Liver (tissue), 8 donors: ENCODE measurements at regions not wholly inside any gene's neighbourhood (a gene's known extent, or its start where the extent isn't known, plus 50 kb on each side); places are given as distances from the start of the nearest gene placed in this dataset.

ENCODE experiments used
- DNase-seq: peaks from one replicate; pipeline ENCODE4 v3.0.0-alpha.2; 2017; ENCODE audit warnings: low spot score
- H3K27ac ChIP-seq, 2 donors: one replicate each; pipeline ENCODE4 v1.7.0; 2013; ENCODE audit warnings: inconsistent platforms in 2 of 2, low read length in 2 of 2, control low read depth in 1 of 2, low read depth in 1 of 2, mild to moderate bottlenecking in 1 of 2
- H3K27me3 ChIP-seq, 4 donors: one replicate each; pipeline versions ENCODE4 v1.6.1 to v1.7.0; 2013; ENCODE audit warnings: low read length in 3 of 4, inconsistent platforms in 1 of 4, mild to moderate bottlenecking in 1 of 4, moderate library complexity in 1 of 4; ENCODE audit not compliant: control insufficient read depth in 4 of 4, insufficient read depth in 4 of 4
- H3K36me3 ChIP-seq, 4 donors: one replicate each; pipeline versions ENCODE4 v1.6.1 to v1.7.0; 2013; ENCODE audit warnings: low read length in 3 of 4, mild to moderate bottlenecking in 3 of 4, low read depth in 1 of 4, moderate library complexity in 1 of 4; ENCODE audit not compliant: control insufficient read depth in 4 of 4, insufficient read depth in 3 of 4
- H3K4me1 ChIP-seq, 4 donors: one replicate each; pipeline versions ENCODE4 v1.6.1 to v1.7.0; 2013; ENCODE audit warnings: low read length in 3 of 4, mild to moderate bottlenecking in 3 of 4, moderate library complexity in 1 of 4; ENCODE audit not compliant: control insufficient read depth in 4 of 4, insufficient read depth in 4 of 4
- H3K4me3 ChIP-seq, 3 donors: one replicate each; pipeline versions ENCODE4 v1.6.1 to v1.7.0; 2013; ENCODE audit warnings: low read length in 3 of 3, control low read depth in 1 of 3, low read depth in 1 of 3, mild to moderate bottlenecking in 1 of 3
- H3K9ac ChIP-seq, 2 donors: one replicate each; pipeline ENCODE4 v1.7.0; 2013; ENCODE audit warnings: low read length in 2 of 2, mild to moderate bottlenecking in 2 of 2, moderate library complexity in 2 of 2, control low read depth in 1 of 2, low read depth in 1 of 2
- H3K9me3 ChIP-seq, 4 donors: one replicate each; pipeline versions ENCODE4 v1.6.1 to v1.7.0; 2013; ENCODE audit warnings: low read length in 3 of 4; ENCODE audit not compliant: control insufficient read depth in 4 of 4
- ATF3 ChIP-seq: IDR thresholded peaks from 2 replicates; pipeline ENCODE4 v1.6.1; 2016; ENCODE audit warnings: antibody characterized with exemption
- CTCF ChIP-seq: fragments of 150-350 bp; IDR thresholded peaks from 2 replicates; pipeline ENCODE4 v1.5.1; 2017; ENCODE audit warnings: improper control_type of control experiment, low read depth, low read length; ENCODE audit not compliant: missing input control
- EGR1 ChIP-seq, 2 donors: IDR thresholded peaks; 2 replicates each; pipeline ENCODE4 v1.6.1; 2016 to 2018; ENCODE audit warnings: antibody characterized with exemption in 2 of 2, low read depth in 2 of 2
- FOXA1 ChIP-seq: IDR thresholded peaks from 2 replicates; pipeline ENCODE4 v1.6.1; 2016; ENCODE audit warnings: antibody characterized with exemption
- FOXA2 ChIP-seq: IDR thresholded peaks from 2 replicates; pipeline ENCODE4 v1.6.1; 2016; ENCODE audit warnings: antibody characterized with exemption
- HNF4G ChIP-seq: IDR thresholded peaks from 2 replicates; pipeline ENCODE4 v1.6.1; 2016; ENCODE audit warnings: antibody characterized with exemption
- JUND ChIP-seq, 2 donors: IDR thresholded peaks; 2 replicates each; pipeline ENCODE4 v1.6.1; 2016; ENCODE audit warnings: antibody characterized with exemption in 2 of 2
- RAD21 ChIP-seq, 2 donors: IDR thresholded peaks; 2 replicates each; pipeline ENCODE4 v1.6.1; 2016; ENCODE audit warnings: antibody characterized with exemption in 2 of 2, mild to moderate bottlenecking in 2 of 2
- SP1 ChIP-seq: IDR thresholded peaks from 2 replicates; pipeline ENCODE4 v1.6.1; 2018; ENCODE audit warnings: antibody characterized with exemption, mild to moderate bottlenecking
- TAF1 ChIP-seq: conservative IDR thresholded peaks from 2 replicates; pipeline ENCODE4 v1.6.1; 2016; ENCODE audit warnings: antibody characterized with exemption, mild to moderate bottlenecking
- YY1 ChIP-seq: IDR thresholded peaks from 2 replicates; pipeline ENCODE4 v1.6.1; 2016; ENCODE audit warnings: antibody characterized with exemption, mild to moderate bottlenecking
- ZBTB33 ChIP-seq: IDR thresholded peaks from 2 replicates; pipeline ENCODE4 v1.6.1; 2016; ENCODE audit warnings: antibody characterized with exemption
- WGBS: extraction: QIAGEN DNeasy Blood & Tissue Kit; methylation state at CpG from one replicate; pipeline ENCODE4 v1.1.7; 2013; 5-methylcytosine and 5-hydroxymethylcytosine counted together
- TF ChIP-seq, protein P1 (sequence below): IDR thresholded peaks from 2 replicates; pipeline ENCODE4 v1.6.1; 2016; ENCODE audit warnings: antibody characterized with exemption
- TF ChIP-seq, protein P2 (sequence below): IDR thresholded peaks from 2 replicates; pipeline ENCODE4 v1.6.1; 2016; ENCODE audit warnings: antibody characterized with exemption, mild to moderate bottlenecking
- donor health status: healthy.
- donor health status: healthy.
- donor health status: healthy.
- donor health status: healthy.
- donor health status: healthy.

DNA sequence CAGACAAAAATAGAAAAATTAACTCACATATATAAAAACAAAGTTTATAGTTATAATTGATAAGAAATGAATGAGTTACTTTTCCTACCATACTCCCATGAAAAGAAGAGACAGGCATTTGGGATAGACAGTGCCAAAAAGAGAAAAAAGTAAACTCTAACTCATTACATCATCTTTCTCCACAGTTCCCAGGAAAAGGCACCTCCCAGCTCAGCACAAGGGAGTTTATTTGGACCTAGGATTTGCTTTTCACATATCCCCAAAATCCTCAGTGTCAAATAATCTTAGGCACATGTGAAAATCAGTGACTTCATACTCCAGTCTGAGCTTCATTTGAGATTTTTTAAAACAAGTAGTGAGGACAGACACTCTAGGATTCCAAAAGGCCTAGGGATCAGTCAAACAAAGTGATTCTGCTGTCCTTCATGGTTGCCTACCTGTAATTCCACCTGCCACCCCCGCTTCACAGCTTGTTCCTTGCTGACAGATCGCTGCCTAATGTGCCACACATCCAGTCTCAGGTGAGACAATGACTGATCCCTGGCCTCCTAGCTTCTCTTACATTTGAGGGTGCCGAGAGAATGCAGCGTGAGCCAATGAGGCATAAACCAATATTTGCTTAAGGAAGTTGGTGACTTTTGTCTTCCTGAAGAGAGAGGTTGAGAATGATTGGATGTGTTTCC is 573.7 kb downstream of the TBL1XR1 start:
- Histone ChIP-seq H3K4me1 (no peaks in the 10 kb centered on the region), H3K9me3 (no peaks in the 10 kb centered on the region), H3K4me3 (no peak overlapping the region), H3K36me3 (no peaks in the 10 kb centered on the region), H3K9ac (no peak overlapping the region), H3K27ac (no peak overlapping the region), H3K27me3 (no peaks in the 10 kb centered on the region)
- 68% methylated on average over 4 of the region's 4 CpGs for WGBS
- TF ChIP-seq FOXA1 (no peak), RAD21 (IDR thresholded peaks at IDR 0.05) (no peak), YY1 (no peak), TAF1 (no peak), JUND (IDR thresholded peaks at IDR 0.05) (no peak)
- DNase-seq, result no peak

- Histone ChIP-seq H3K9me3 (no peaks in the 10 kb centered on the region), H3K27ac (no peak overlapping the region), H3K4me3 (no peak overlapping the region), H3K36me3 (no peaks in the 10 kb centered on the region), H3K9ac (no peak overlapping the region), H3K4me1 (no peaks in the 10 kb centered on the region), H3K27me3 (no peaks in the 10 kb centered on the region)
- 78% methylated on average over 3 of the region's 3 CpGs for WGBS
- TF ChIP-seq TAF1 (no peak), CTCF (no peak), FOXA1 (no peak), FOXA2 (no peak), ZBTB33 (no peak), HNF4G (no peak), SP1 (no peak), EGR1 (IDR thresholded peaks at IDR 0.05; ENCODE audit: low read depth in 2 of 2) (no peak), RAD21 (IDR thresholded peaks at IDR 0.05) (no peak), ATF3 (no peak)
- TF ChIP-seq, protein P1, sequence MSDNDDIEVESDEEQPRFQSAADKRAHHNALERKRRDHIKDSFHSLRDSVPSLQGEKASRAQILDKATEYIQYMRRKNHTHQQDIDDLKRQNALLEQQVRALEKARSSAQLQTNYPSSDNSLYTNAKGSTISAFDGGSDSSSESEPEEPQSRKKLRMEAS, result no peak
- TF ChIP-seq, protein P2, sequence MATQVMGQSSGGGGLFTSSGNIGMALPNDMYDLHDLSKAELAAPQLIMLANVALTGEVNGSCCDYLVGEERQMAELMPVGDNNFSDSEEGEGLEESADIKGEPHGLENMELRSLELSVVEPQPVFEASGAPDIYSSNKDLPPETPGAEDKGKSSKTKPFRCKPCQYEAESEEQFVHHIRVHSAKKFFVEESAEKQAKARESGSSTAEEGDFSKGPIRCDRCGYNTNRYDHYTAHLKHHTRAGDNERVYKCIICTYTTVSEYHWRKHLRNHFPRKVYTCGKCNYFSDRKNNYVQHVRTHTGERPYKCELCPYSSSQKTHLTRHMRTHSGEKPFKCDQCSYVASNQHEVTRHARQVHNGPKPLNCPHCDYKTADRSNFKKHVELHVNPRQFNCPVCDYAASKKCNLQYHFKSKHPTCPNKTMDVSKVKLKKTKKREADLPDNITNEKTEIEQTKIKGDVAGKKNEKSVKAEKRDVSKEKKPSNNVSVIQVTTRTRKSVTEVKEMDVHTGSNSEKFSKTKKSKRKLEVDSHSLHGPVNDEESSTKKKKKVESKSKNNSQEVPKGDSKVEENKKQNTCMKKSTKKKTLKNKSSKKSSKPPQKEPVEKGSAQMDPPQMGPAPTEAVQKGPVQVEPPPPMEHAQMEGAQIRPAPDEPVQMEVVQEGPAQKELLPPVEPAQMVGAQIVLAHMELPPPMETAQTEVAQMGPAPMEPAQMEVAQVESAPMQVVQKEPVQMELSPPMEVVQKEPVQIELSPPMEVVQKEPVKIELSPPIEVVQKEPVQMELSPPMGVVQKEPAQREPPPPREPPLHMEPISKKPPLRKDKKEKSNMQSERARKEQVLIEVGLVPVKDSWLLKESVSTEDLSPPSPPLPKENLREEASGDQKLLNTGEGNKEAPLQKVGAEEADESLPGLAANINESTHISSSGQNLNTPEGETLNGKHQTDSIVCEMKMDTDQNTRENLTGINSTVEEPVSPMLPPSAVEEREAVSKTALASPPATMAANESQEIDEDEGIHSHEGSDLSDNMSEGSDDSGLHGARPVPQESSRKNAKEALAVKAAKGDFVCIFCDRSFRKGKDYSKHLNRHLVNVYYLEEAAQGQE, result no peak
- no peak for DNase-seq
These were observed 577.4 kb downstream of the TBL1XR1 start for GRCh38 chr3:176619833-176620232.
